GM12878 (cell line): ENCODE measurements at regions not wholly inside any gene's neighbourhood (a gene's known extent, or its start where the extent isn't known, plus 50 kb on each side); places are given as distances from the start of the nearest gene placed in this dataset.

Experiments
- ATAC-seq: fragments of 200-7000 bp; cut with Tn5 transposase; 3 replicates; pipeline ENCODE4 v1.9.1; 2020; ENCODE audit warnings: mild to moderate bottlenecking, moderate library complexity
- BruUV-seq: library from RNA; stranded (reverse); fragments of 400-500 nt; replicated peaks from 2 replicates; lab custom pipeline; 2021; lab: Mats Ljungman, UMichigan
- CTCF ChIA-PET: fragments of 300-600 bp; sonication (Branson Sonifier 250); formaldehyde crosslinking; extraction: SDS; loops from one replicate; lab custom pipeline; 2021; ENCODE audit warnings: inconsistent platforms; lab: Yijun Ruan, JAX
- POLR2A ChIA-PET: fragments of 350-600 bp; formaldehyde crosslinking; extraction: SDS; loops from one replicate; lab custom pipeline; 2021; ENCODE audit warnings: inconsistent platforms; lab: Charles Lee
- RAD21 ChIA-PET: fragments of 300-600 bp; sonication (Branson Sonifier 250); formaldehyde crosslinking; loops from one replicate; lab custom pipeline; 2023; ENCODE audit warnings: antibody characterized with exemption; ENCODE audit not compliant: unreplicated experiment; lab: Charles Lee
- SMC1A ChIA-PET: fragments of 300-600 bp; sonication (Branson Sonifier 250); formaldehyde crosslinking; loops from one replicate; lab custom pipeline; 2023; ENCODE audit not compliant: unreplicated experiment, uncharacterized antibody; lab: Charles Lee
- DNase-seq: peaks from one replicate; pipeline ENCODE4 v3.0.0-alpha.2; 2011; ENCODE audit warnings: low read depth, low spot score
- FAIRE-seq: peaks from 3 replicates; lab custom pipeline; 2011; peaks lifted over from hg19 to GRCh38; lab: Jason Lieb, UNC
- H2AFZ ChIP-seq: 2 replicates; pipeline ENCODE4 v1.6.0; 2011; ENCODE audit warnings: low read depth, low read length, control low read depth; ENCODE audit not compliant: control insufficient read depth
- H3K27ac ChIP-seq: 2 replicates; pipeline ENCODE4 v1.5.1; 2011; ENCODE audit warnings: control low read depth; ENCODE audit not compliant: control insufficient read depth, insufficient read depth
- H3K27me3 ChIP-seq, 2 experiments: replicated peaks in 1 of 2; 2 replicates each; pipeline versions ENCODE4 v1.6.0 to v1.6.1; 2011; ENCODE audit warnings: low read length in 1 of 2; ENCODE audit not compliant: control insufficient read depth in 2 of 2, insufficient read depth in 2 of 2
- H3K36me3 ChIP-seq, 2 experiments: 2 replicates each; pipeline ENCODE4 v1.5.1; 2011; ENCODE audit warnings: low read length in 1 of 2; ENCODE audit not compliant: control insufficient read depth in 2 of 2, insufficient read depth in 2 of 2
- H3K4me1 ChIP-seq: 2 replicates; pipeline ENCODE4 v1.6.1; 2011; ENCODE audit warnings: mild to moderate bottlenecking, low read length, moderate library complexity, mixed read lengths; ENCODE audit not compliant: control insufficient read depth, insufficient read depth
- H3K4me2 ChIP-seq: 2 replicates; pipeline ENCODE4 v1.6.0; 2011; ENCODE audit warnings: control low read depth; ENCODE audit not compliant: control insufficient read depth, insufficient read depth
- H3K4me3 ChIP-seq: fragments of 200-600 bp; sonication (generic); 2 replicates; pipeline ENCODE4 v1.5.1; 2016
- H3K79me2 ChIP-seq: 2 replicates; pipeline ENCODE4 v1.6.0; 2011; ENCODE audit warnings: low read length; ENCODE audit not compliant: control insufficient read depth, insufficient read depth
- H3K9ac ChIP-seq: 2 replicates; pipeline ENCODE4 v1.8.0; 2011; ENCODE audit warnings: low read length, control low read depth, mixed read lengths; ENCODE audit not compliant: control insufficient read depth, insufficient read depth
- H3K9me3 ChIP-seq: replicated peaks from 3 replicates; pipeline ENCODE4 v1.5.1; 2011; ENCODE audit warnings: mild to moderate bottlenecking, low read length; ENCODE audit not compliant: control insufficient read depth, insufficient read depth
- H4K20me1 ChIP-seq: 2 replicates; pipeline ENCODE4 v1.6.0; 2011; ENCODE audit not compliant: control insufficient read depth, insufficient read depth
- ASH2L ChIP-seq: fragments of 300-600, 200-600 bp; sonication (generic); IDR thresholded peaks from 2 replicates; pipeline ENCODE4 v1.6.1; 2017; ENCODE audit warnings: low read depth, mild to moderate bottlenecking, borderline replicate concordance
- EED ChIP-seq: sonication (generic); IDR thresholded peaks from 2 replicates; pipeline ENCODE4 v1.6.1; 2016; ENCODE audit warnings: antibody characterized with exemption, low read depth
- ESRRA ChIP-seq: IDR thresholded peaks from 2 replicates; pipeline ENCODE4 v1.6.1; 2012; ENCODE audit warnings: mild to moderate bottlenecking, low read length, improper control_type of control experiment
- KAT2A ChIP-seq: conservative IDR thresholded peaks from 2 replicates; pipeline ENCODE4 v1.6.1; 2011; ENCODE audit warnings: low read depth, low read length; ENCODE audit not compliant: control insufficient read depth
- MEF2B ChIP-seq: fragments of 450-650 bp; IDR thresholded peaks from 2 replicates; pipeline ENCODE4 v1.6.1; 2018; ENCODE audit warnings: mild to moderate bottlenecking, moderate library complexity; ENCODE audit not compliant: partially characterized antibody, poor library complexity, severe bottlenecking
- NFYA ChIP-seq: IDR thresholded peaks from 2 replicates; pipeline ENCODE4 v1.6.1; 2011; ENCODE audit warnings: low read depth, mild to moderate bottlenecking, low read length, improper control_type of control experiment, borderline replicate concordance
- POU2F2 ChIP-seq: IDR thresholded peaks from 3 replicates; pipeline ENCODE4 v1.6.1; 2011; ENCODE audit warnings: low read depth, mild to moderate bottlenecking, low read length, borderline replicate concordance
- REST ChIP-seq: IDR thresholded peaks from 2 replicates; pipeline ENCODE4 v1.6.1; 2012; ENCODE audit warnings: mild to moderate bottlenecking, low read depth, low read length
- SMARCA5 ChIP-seq: fragments of 450-650 bp; IDR thresholded peaks from 2 replicates; pipeline ENCODE4 v1.6.1; 2017; ENCODE audit warnings: mild to moderate bottlenecking
- TAF1 ChIP-seq: IDR thresholded peaks from 2 replicates; pipeline ENCODE4 v1.6.1; 2011; ENCODE audit warnings: mild to moderate bottlenecking, low read depth, low read length, borderline replicate concordance
- WGBS: methylation state at CpG from one replicate; pipeline ENCODE4 v1.1.6; 2016; ENCODE audit warnings: low lambda C conversion rate; ENCODE audit not compliant: insufficient replicate concordance, insufficient coverage; ENCODE audit errors: missing lambda C conversion rate; 5-methylcytosine and 5-hydroxymethylcytosine counted together
- in situ Hi-C: fragments of 300-500 bp; cut with MboI; formaldehyde crosslinking; loops from 9 replicates; pipeline ENCODE4 v1.14.3; 2018; ENCODE audit warnings: mixed read lengths
- intact Hi-C: fragments of 100-400 bp; cut with micrococcal nuclease; formaldehyde crosslinking; loops from one replicate; pipeline ENCODE4 v1.14.2; 2022; ENCODE audit not compliant: unreplicated experiment
- TF ChIP-seq, protein P1 (sequence below): fragments of 450-650 bp; IDR thresholded peaks from 2 replicates; pipeline ENCODE4 v1.6.1; 2014; ENCODE audit warnings: mild to moderate bottlenecking

DNA sequence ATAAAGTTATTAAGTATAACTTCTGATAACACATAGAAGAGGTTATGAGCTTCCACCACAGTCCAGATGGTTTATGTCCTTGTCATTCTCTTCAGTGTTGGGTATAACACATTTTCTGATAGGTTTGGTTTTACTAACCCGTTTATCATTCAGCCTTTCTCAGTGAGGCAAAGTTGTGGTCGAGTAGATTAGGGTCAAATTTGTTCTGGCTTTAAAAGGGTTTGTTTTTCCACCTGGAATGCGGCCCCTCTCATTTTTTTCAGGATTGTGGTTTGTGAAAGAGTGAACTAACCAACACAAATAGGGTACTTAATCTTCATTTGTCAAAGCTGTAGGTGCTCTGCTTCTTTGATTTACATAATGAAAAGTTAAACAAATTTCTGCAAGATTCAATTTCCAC, 204.2 kb upstream of the ASCC3 start:
- ChIA-PET CTCF (no interaction called here), SMC1A (interaction anchor here (1.0 kb wide), 1 partner anchor 18 kb away, joined by 3 read pairs; no protein-coding TSS in a partner anchor), POLR2A (no interaction called here), RAD21 (no interaction called here)
- no TSS peak for BruUV-seq
- Histone ChIP-seq H3K27ac (no peak overlapping the region), H3K4me1 (no peaks in the 10 kb centered on the region), H3K36me3 (no peaks in the 10 kb centered on the region), H3K4me3 (no peak overlapping the region), H3K9ac (no peak overlapping the region), H3K79me2 (no peaks in the 10 kb centered on the region), H2AFZ (no peak overlapping the region), H3K27me3 (no peaks in the 10 kb centered on the region), H3K9me3 (no peaks in the 10 kb centered on the region), H4K20me1 (no peaks in the 10 kb centered on the region), H3K4me2 (no peak overlapping the region)
- FAIRE-seq (no peak), ATAC-seq (no peak), DNase-seq (no peak)
- TF ChIP-seq, protein P1, sequence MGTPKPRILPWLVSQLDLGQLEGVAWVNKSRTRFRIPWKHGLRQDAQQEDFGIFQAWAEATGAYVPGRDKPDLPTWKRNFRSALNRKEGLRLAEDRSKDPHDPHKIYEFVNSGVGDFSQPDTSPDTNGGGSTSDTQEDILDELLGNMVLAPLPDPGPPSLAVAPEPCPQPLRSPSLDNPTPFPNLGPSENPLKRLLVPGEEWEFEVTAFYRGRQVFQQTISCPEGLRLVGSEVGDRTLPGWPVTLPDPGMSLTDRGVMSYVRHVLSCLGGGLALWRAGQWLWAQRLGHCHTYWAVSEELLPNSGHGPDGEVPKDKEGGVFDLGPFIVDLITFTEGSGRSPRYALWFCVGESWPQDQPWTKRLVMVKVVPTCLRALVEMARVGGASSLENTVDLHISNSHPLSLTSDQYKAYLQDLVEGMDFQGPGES: no peak
- TF ChIP-seq REST (no peak), ASH2L (no peak), KAT2A (no peak), SMARCA5 (no peak), ESRRA (no peak), NFYA (no peak), TAF1 (no peak), EED (no peak), POU2F2 (no peak), MEF2B (no peak)
- intact Hi-C loops (no loop called here), in situ Hi-C loops (no loop called here)
- 0% methylated on average over 3 of the region's 3 CpGs for WGBS
